Small intestine (tissue), 7 donors: ENCODE measurements at regions not wholly inside any gene's neighbourhood (a gene's known extent, or its start where the extent isn't known, plus 50 kb on each side); places are given as distances from the start of the nearest gene placed in this dataset.

ENCODE experiments used
- DNase-seq, 2 donors: peaks; one replicate each; pipeline versions ENCODE4 v3.0.0 to v3.0.0-alpha.2; 2013
- FAIRE-seq: peaks from 2 replicates; lab custom pipeline; 2012; peaks lifted over from hg19 to GRCh38; lab: Jason Lieb, UNC
- H3K27ac ChIP-seq, 3 donors: one replicate each; pipeline ENCODE4 v1.5.1; 2013; ENCODE audit warnings: low read length in 2 of 3, mild to moderate bottlenecking in 2 of 3, control low read depth in 1 of 3, inconsistent platforms in 1 of 3, low read depth in 1 of 3, moderate library complexity in 1 of 3
- H3K27me3 ChIP-seq, 3 donors: one replicate each; pipeline ENCODE4 v1.6.1; 2013; ENCODE audit warnings: low read length in 3 of 3, inconsistent platforms in 1 of 3; ENCODE audit not compliant: control insufficient read depth in 3 of 3, insufficient read depth in 3 of 3
- H3K36me3 ChIP-seq, 3 donors: one replicate each; pipeline ENCODE4 v1.6.1; 2013; ENCODE audit warnings: low read length in 3 of 3, inconsistent platforms in 1 of 3, low read depth in 1 of 3, mild to moderate bottlenecking in 1 of 3, moderate library complexity in 1 of 3; ENCODE audit not compliant: control insufficient read depth in 3 of 3, insufficient read depth in 2 of 3
- H3K4me1 ChIP-seq, 3 donors: one replicate each; pipeline ENCODE4 v1.6.1; 2013; ENCODE audit warnings: low read length in 2 of 3, inconsistent platforms in 1 of 3, low read depth in 1 of 3, mild to moderate bottlenecking in 1 of 3, moderate library complexity in 1 of 3; ENCODE audit not compliant: control insufficient read depth in 3 of 3, insufficient read depth in 2 of 3
- H3K4me3 ChIP-seq, 3 donors: one replicate each; pipeline ENCODE4 v1.5.1; 2013; ENCODE audit warnings: low read length in 3 of 3, control low read depth in 1 of 3, inconsistent platforms in 1 of 3, low read depth in 1 of 3, mild to moderate bottlenecking in 1 of 3, moderate library complexity in 1 of 3
- H3K9me3 ChIP-seq, 2 donors: one replicate each; pipeline ENCODE4 v1.6.1; 2013; ENCODE audit warnings: low read depth in 1 of 2, low read length in 1 of 2; ENCODE audit not compliant: control insufficient read depth in 2 of 2, insufficient read depth in 1 of 2
- WGBS, 3 donors: extraction: QIAGEN DNeasy Blood & Tissue Kit; methylation state at CpG; one replicate each; pipeline ENCODE4 v1.1.7; 2013; 5-methylcytosine and 5-hydroxymethylcytosine counted together
- donor health status: healthy with polysubstance abuse.
- donor health status: control.
- donor health status: control.
- donor health status: Bipolar disorder and iron deficiency.
- donor health status: healthy.

DNA sequence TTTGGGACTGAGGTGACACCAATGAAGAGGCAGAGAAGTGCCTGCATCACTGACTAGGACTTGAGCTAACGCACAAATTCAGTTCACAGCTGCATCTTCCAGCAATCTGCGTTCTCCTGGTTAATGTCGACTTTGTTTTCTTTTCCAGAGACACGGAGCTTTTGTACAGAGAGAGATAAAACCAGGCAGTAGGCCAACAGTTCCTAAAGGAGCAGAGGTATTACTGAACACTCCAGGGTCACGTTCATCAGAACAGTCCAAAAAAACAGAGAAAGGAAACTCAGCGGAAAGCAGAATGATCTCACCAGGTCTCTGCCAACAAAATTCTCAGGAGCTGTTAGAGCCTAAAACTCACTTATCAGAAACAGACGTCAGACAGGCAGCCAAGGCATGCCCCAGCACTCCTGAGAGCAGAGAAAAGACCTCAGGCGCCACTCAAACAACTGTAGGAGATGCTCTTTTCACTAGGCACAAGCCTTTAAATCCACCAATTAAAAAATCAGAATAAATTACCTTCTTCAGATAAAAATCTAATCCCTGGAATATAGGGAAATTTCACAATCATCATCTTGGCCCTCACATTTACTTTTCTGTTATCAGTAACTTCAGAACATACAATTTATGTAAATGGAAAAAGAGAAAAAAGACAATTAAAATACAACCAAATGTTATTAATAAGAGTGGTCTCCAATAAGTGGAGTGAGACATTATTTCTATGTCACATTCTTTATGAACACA lies 95.9 kb upstream of the SPTBN1 start:
- 13 to 36% (median 24%) methylated on average over 8 of the region's 8 CpGs for WGBS, 3 donors
- Histone ChIP-seq H3K36me3 (no peaks in the 10 kb centered on the region), H3K4me3 (no peak overlapping the region), H3K27ac (peak overlapping the region in 1 of 3 donors; percentile 17), H3K27me3 (no peaks in the 10 kb centered on the region), H3K9me3 (no peaks in the 10 kb centered on the region), H3K4me1 (no peaks in the 10 kb centered on the region)
- FAIRE-seq = no peak
- DNase-seq = peak; percentile 3 to 8

DNA sequence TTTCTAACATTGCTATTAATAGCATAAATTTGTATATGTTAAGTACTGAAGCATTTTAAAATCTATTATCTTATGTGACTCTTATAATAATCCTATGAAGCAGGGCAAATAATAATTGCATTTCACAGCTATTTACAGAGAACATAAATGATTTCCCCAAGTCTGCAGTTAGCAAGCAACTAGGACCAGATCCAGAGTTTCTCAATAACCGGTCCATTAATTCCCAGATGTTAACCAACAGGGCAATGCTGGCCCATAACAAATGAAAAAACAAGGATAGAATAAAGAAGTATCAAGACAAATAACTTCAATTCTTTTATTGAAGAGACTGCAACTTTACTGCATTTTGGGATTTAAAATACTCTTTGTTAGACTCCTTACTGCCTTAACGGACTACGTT lies 91.7 kb upstream of the SPTBN1 start:
- no peak for DNase-seq

DNA sequence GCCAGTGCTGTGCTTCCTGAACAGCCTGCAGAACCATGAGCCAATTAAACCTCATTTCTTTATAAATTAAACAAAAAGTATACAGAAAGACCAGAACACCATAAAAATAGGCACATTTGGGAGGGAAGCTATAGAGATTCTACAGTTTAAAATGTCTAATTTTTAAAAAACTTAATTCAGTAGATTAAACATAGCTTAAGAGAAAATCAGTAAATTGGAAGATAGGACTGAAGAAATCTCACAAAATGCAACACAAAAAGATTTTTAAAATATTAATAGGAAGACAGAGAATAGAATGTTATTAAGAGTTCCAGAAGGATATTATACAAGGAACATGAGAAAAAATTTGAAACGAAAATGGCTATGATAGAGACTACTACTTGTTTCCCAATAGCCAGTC lies 90.5 kb upstream of the SPTBN1 start:
- H3K4me3 ChIP-seq = no peak overlapping the region
- 75 to 95% (median 90%) methylated on average over 1 of the region's 1 CpG for WGBS, 3 donors
- DNase-seq = no peak
- no peaks in the 10 kb centered on the region for H3K4me1 ChIP-seq
- H3K27me3 ChIP-seq = no peaks in the 10 kb centered on the region
- no peak for FAIRE-seq
- no peaks in the 10 kb centered on the region for H3K36me3 ChIP-seq
- H3K27ac ChIP-seq = no peak overlapping the region
- H3K9me3 ChIP-seq = peaks cover 0 to 7% of the 10 kb centered on the region in 2 donors

More for the DNA sequence above, 91.7 kb upstream of the SPTBN1 start:
- Histone ChIP-seq H3K4me1 (no peaks in the 10 kb centered on the region), H3K27me3 (no peaks in the 10 kb centered on the region), H3K36me3 (no peaks in the 10 kb centered on the region), H3K9me3 (peaks cover 0 to 7% of the 10 kb centered on the region in 2 donors), H3K4me3 (no peak overlapping the region), H3K27ac (no peak overlapping the region)
- WGBS, 3 donors = 92 to 95% (median 93%) methylated on average over 3 of the region's 3 CpGs
- FAIRE-seq = no peak

DNA sequence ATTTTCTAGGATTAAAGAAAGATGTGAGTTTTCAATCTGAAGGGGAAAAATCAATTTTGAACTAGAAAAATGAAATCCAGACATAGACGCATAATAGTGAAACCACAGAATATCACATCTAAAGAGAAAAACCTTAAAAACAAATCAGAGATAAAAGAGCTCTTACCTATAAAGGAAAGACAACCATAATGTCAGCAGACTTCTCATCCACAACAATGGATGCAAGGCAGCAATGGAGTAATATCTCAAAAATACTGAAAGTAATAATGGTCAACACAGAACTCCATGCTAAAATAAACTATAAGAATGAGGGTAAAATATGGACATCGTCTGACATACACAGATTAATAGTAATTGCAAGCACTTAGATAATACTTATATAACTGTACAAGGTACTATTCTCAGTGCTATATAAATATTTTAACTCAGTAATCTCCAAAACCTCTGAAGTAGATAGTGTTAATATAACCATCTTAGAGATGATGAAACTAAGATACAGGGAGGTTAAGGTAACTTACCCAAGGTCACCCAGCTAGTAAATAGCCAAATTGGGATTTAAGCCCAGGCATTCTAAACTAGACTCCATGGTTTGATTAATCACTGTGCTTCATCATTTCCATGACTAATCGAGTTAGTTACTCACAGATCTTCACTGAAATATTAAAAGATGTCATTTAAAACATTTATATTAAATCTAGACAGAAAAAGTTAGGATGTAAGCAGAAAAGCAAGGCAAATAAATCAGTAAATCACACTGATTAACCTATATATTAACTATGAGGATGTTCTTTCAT lies 89.4 kb upstream of the SPTBN1 start:
- H3K9me3 ChIP-seq = peaks cover 0 to 7% of the 10 kb centered on the region in 2 donors
- no peak overlapping the region for H3K27ac ChIP-seq
- no peak overlapping the region for H3K4me3 ChIP-seq
- no peaks in the 10 kb centered on the region for H3K4me1 ChIP-seq
- H3K36me3 ChIP-seq = no peaks in the 10 kb centered on the region
- 66 to 77% (median 67%) methylated on average over 3 of the region's 3 CpGs for WGBS, 3 donors
- FAIRE-seq (no peak), DNase-seq (no peak)
- no peaks in the 10 kb centered on the region for H3K27me3 ChIP-seq

DNA sequence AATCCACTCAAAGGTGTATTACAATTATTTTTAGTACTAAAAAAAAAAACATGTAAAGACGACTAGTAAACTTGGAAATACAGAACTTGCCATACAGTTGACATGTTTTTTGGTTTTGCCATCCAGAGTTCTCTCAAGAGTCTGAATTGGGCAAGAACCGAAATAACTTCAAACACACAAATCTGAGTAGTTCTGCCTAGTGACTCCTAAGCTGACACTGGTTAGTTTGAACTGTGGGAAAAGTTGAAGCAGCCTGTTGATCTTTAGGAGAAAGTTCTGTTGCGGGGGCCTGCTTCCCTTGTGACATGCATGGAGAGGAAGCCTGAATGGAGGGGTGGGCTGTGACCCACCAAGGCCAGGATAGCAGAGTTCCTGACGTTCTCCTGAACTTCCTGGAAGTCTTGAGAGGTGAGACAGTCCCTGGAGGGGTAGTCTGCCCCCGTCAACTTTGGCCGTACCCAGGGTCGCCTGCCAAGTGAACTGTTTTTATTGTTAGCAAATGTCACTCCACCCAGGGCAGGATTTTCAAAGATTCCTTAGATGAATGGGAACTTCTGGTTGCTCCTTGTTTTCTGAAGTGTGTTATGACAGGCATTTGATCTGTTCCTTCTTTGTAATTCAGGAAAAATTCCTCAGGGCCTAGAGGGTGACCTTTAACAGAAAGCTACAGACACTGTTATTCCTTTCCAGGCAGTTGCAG lies 85.6 kb upstream of the SPTBN1 start:
- Histone ChIP-seq H3K27me3 (no peaks in the 10 kb centered on the region), H3K4me1 (no peaks in the 10 kb centered on the region), H3K4me3 (no peak overlapping the region), H3K36me3 (no peaks in the 10 kb centered on the region), H3K9me3 (peaks cover 0 to 7% of the 10 kb centered on the region in 2 donors), H3K27ac (peak overlapping the region in 1 of 3 donors; percentile 16)
- FAIRE-seq = no peak
- DNase-seq = no peak
- 59 to 69% (median 66%) methylated on average over 7 of the region's 7 CpGs for WGBS, 3 donors

DNA sequence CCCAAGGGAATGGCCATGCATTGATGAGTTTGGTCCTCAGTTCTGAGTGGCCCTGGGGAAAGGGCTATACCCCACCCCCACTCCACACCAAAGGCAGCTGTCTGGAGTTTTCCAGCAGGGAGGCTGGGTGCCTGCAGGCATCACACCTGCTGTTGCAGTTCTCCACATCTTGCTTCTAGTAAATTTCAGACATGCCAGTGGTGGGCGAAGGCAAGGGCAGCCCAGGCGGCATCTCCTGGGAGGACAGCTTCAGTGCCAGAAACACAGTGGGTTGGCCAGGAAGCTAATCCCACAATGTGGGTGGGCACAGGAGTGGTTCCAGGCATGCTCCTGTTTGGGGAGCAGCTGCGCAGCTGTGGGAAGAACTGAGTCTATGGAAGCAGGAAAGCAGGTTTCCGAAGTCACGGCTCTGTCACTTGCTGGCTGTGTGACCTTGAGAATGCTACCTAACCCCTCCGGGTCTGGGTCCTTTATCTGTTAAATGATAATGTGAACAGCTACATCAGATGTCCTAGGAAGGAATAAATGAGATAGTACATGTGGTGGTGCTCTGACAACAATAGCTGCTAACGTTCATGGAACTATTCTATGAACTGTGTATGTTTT lies 84.6 kb upstream of the SPTBN1 start:
- DNase-seq (no peak), FAIRE-seq (no peak)
- WGBS, 3 donors = 77 to 82% (median 79%) methylated on average over 7 of the region's 7 CpGs
- H3K4me1 ChIP-seq = no peaks in the 10 kb centered on the region
- H3K9me3 ChIP-seq = peaks cover 0 to 7% of the 10 kb centered on the region in 2 donors
- H3K27ac ChIP-seq = peak overlapping the region in 1 of 3 donors; percentile 23
- no peaks in the 10 kb centered on the region for H3K36me3 ChIP-seq
- H3K4me3 ChIP-seq = no peak overlapping the region
- peaks cover 0 to 1% (median 0%) of the 10 kb centered on the region in 3 donors for H3K27me3 ChIP-seq

DNA sequence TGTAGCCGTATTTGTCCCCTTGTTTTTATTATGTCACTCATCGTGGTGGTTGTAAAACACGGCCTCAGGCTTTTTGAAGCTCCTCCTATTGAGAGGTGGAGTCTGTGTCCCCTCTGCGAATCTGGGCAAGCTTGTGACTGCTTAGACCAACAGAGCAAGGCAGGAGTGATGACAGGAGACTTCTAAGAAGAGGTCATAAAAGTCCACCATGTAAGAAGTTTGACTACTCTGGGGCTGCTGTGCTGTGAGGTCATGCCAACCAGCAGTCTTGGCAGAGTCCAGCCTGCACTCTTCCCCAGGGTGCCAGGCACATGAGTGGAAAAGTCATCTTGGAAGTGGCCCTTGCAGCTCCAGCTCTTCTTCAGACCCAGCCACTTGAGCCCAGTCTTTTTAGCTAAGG lies 83.8 kb upstream of the SPTBN1 start:
- H3K9me3 ChIP-seq = peaks cover 0 to 7% of the 10 kb centered on the region in 2 donors
- H3K4me1 ChIP-seq = no peaks in the 10 kb centered on the region
- no peaks in the 10 kb centered on the region for H3K36me3 ChIP-seq
- WGBS, 3 donors = 56 to 72% (median 57%) methylated on average over 4 of the region's 4 CpGs
- H3K4me3 ChIP-seq = no peak overlapping the region
- H3K27ac ChIP-seq = no peak overlapping the region
- H3K27me3 ChIP-seq = peaks cover 0 to 7% (median 0%) of the 10 kb centered on the region in 3 donors
- FAIRE-seq = no peak
- DNase-seq = no peak

DNA sequence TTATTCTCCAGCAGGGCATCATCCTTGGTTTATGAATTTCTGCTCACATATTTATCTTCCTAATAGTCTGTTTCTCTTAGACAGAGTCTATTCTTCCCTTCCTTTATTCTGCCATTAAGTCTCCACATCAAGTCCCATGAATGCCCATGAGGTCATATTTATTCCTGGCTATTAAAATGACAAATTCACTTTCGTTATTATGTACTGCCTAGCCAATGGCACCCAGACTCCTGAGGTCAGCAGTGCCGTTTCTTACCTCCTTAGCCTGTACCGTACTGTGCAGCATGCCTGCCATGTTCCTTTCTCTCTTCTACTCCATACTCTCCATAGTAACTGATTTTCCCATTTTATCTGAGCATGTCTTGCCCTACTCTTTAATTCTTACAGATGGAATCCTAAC lies 82.3 kb upstream of the SPTBN1 start:
- H3K36me3 ChIP-seq = no peaks in the 10 kb centered on the region
- H3K4me3 ChIP-seq = no peak overlapping the region
- no peaks in the 10 kb centered on the region for H3K4me1 ChIP-seq
- DNase-seq = no peak
- H3K9me3 ChIP-seq = no peaks in the 10 kb centered on the region
- H3K27ac ChIP-seq = no peak overlapping the region
- peaks cover 0 to 19% (median 0%) of the 10 kb centered on the region in 3 donors for H3K27me3 ChIP-seq
- 70 to 79% (median 73%) methylated on average over 3 of the region's 3 CpGs for WGBS, 3 donors
- FAIRE-seq = no peak
